Sigmoid colon (tissue), 3 donors: ENCODE measurements at regions not wholly inside any gene's neighbourhood (a gene's known extent, or its start where the extent isn't known, plus 50 kb on each side); places are given as distances from the start of the nearest gene placed in this dataset.

ENCODE experiments used
- POLR2A ChIP-seq, 2 donors: fragments of 450-650 bp; IDR thresholded peaks; one replicate each; pipeline ENCODE4 v1.6.1; 2016; ENCODE audit warnings: antibody characterized with exemption in 2 of 2, mild to moderate bottlenecking in 2 of 2, moderate library complexity in 2 of 2
- TF ChIP-seq, protein P1 (sequence below), 4 experiments: fragments of 450-650 bp in 3 of 4; fragments of 200-600 bp in 1 of 4; IDR thresholded peaks; one replicate each; pipeline ENCODE4 v1.5.1; 2016 to 2019; ENCODE audit warnings: antibody characterized with exemption in 4 of 4, mild to moderate bottlenecking in 3 of 4, moderate library complexity in 2 of 4

DNA sequence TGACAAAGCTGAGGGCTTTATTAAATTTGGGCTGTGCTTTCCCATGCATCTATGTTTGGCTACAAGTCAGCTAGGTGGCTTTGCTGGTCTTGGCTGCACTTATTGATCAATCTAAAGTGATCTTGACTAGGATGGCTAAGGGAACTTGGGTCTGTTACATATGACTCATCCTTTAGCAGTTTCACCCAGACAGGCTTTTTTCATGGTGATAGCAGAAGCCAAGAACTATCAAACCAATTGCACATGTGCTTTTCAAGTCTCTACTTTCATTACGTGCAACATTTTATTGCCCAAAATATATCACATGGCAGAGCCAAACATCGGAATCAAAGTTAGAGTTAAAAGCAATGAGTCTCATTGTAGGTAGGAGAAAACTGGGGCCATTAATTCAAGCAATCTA lies 626.3 kb downstream of the TENT5A start:
- TF ChIP-seq, protein P1, sequence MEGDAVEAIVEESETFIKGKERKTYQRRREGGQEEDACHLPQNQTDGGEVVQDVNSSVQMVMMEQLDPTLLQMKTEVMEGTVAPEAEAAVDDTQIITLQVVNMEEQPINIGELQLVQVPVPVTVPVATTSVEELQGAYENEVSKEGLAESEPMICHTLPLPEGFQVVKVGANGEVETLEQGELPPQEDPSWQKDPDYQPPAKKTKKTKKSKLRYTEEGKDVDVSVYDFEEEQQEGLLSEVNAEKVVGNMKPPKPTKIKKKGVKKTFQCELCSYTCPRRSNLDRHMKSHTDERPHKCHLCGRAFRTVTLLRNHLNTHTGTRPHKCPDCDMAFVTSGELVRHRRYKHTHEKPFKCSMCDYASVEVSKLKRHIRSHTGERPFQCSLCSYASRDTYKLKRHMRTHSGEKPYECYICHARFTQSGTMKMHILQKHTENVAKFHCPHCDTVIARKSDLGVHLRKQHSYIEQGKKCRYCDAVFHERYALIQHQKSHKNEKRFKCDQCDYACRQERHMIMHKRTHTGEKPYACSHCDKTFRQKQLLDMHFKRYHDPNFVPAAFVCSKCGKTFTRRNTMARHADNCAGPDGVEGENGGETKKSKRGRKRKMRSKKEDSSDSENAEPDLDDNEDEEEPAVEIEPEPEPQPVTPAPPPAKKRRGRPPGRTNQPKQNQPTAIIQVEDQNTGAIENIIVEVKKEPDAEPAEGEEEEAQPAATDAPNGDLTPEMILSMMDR (IDR thresholded peaks at IDR 0.05), result no peak
- no peak for TF ChIP-seq POLR2A (IDR thresholded peaks at IDR 0.05)
